Activated CD4-positive, alpha-beta T cell treated with anti-CD3 and anti-CD28 coated beads, Interleukin-2, amount 50 U/mL, for 1 hour (primary cell): ENCODE measurements at regions not wholly inside any gene's neighbourhood (a gene's known extent, or its start where the extent isn't known, plus 50 kb on each side); places are given as distances from the start of the nearest gene placed in this dataset.

ENCODE experiments used
- DNase-seq: peaks from one replicate; pipeline ENCODE4 v3.0.0-alpha.2; 2020

DNA sequence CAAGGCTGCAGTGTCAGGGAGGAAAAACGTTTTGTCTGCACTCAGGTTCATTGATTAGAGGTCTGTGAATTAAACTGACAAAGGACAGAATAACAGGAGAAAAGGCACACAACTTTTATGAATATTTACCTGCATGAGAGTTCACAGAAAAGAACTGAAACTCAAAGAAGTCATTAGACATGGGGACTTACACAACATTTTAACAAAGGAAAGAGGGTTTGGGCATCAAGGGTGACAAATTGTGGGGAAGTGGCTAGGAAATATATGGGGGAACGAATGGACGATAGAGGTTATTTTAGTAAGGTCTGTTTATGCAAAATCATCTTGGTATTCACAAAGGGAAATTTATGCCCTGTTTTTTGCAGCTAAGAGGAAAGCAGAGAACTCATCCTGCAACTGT is 65.6 kb upstream of the C15orf39 start:
- DNase-seq = no peak

DNA sequence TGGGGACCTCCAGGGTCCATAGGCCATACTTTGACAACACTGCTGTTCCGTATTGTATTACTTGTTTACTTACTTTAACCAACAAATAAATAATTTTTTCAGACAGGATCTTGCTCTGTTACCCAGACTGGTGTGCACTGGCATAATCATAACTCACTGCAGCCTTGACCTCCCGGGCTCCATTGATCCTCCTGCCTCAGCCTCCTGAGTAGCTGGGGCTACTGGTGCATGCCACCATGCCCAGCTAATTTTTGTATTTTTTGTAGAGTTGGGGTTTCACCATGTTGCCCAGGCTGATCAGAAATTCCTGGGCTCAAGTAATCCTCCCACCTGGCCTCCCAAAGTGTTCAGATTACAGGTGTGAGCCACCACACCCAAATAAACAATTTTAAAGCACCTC is 64.9 kb upstream of the C15orf39 start:
- DNase-seq = no peak

DNA sequence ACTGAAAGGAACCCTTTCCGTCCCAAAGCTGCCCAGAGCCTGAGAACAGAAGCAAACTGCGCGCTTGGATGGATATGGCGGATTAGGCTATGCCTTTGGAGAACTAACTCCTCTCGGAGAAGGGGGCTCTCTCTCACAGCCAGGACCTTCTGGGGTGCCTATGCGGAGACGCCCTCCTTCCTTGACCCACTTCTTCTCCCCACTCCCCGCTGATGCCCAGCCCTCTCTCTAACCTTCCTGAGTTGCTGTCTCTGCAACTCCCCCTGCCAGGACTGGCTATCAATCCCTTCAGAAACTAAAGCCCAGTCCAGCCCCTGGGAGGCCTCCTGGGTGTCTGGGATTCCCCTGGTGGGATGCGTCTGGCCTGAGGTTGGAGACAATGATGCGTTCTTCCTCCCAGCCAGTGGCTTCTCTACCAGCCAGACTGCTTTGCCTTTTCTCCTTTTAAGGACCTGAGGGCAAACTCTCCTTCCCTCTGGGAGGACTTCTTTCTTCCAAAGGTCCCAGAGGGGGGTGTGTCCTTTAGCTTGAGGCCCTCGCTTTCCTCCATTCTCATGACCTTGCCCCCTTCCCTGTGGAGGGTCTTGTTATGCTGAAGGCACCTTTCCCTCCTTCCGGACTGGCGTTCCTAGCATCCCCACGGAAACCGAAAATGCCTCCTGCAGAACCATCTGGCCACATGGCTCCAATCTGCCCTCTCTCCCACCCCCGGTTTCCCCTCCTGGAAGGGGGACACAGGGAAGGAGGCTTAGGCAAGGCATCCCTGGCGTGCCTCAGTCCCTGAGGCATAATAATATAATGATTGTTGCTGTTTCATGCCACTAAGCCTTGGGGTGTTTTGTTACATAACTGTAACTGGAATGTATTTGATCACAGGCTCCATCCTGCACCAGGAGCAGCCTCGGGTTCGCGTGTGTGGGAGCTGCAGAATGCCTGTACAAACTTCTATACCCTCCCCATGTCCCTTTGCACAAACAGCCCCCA is 63.4 kb upstream of the C15orf39 start:
- DNase-seq = no peak

DNA sequence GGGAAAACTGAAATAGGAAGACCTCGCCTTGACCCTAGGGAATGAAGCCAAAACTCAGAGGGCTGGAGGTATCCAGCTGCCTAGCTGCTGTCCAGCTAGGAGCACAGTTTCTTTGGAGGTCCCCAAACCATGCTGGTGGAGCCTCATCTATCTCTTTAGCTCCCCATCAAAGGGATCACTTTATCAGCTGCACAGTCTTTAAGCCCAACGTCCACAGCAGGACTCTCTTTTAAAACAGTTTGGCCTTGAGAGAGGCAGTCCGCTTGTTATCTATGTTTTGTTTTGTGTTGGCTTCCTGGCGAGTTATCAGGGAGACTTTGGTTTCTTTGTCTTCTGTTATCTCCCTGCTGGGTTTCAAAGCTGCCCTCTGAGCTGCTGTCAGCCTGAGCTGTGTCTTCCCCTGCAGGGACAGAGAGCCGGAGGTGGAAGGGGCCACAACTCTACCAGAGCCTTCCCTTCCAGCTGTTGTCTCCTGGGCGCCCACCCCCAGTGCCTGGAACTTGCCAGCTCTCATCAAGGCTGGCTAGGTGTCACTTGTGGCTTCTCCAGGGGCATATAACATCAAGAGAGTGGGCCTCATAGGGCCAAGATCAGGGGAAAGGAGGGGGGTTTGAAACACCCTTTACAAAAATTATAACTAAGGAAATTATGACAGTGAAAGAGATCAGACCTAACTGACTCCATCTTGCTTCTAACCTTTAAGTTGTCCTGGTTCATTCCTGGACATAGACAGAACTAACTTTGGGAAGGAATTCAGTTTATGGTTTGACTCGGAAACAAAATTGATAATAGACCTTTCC is 61.4 kb upstream of the C15orf39 start:
- DNase-seq = no peak

DNA sequence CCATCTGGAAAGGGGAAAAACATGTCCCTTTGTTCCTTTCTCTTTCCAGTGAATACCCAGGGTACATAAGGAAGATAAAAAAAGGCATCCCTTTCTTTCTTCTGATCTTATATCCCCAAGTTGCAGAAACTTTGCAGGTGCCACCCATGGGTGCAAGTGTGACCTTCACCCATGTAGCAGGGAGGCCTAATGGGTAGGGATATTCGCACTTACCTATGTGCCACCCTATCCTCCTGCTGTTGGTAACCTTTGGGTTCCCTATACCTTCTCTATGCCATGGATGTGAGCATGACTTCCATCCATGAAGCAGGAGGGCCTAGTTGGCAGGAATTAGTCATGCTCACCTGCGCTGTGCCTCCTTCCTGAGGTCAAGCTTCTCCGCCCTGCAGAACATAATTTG is 59.2 kb upstream of the C15orf39 start:
- DNase-seq = no peak

DNA sequence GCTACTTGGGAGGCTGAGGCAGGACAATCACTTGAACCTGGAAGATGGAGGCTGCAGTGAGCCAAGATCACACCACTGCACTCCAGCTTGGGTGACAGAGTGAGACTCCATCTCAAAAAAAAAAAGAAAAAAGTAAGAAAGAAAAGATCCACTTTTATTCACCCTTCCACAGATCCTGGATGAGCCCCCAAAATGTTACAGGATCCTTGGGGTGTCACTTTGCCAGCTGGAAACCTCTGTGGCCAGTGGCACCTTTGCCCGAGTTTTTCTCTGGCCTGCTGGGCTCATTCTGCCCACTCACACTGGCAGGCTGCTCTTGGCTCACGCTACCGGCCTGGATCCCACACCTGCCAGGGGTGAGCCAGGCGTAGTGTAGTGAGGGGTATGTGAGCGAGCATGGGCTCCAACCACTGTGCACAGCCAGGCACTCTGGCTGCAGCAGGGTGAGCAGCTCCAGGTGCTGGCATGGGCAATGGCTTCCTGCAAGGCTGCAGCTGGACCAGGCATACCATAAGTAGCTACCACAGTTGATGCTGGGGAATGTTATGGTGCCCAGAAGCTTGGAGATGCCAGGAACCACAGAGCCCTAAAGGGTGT is 57.8 kb upstream of the C15orf39 start:
- no peak for DNase-seq

DNA sequence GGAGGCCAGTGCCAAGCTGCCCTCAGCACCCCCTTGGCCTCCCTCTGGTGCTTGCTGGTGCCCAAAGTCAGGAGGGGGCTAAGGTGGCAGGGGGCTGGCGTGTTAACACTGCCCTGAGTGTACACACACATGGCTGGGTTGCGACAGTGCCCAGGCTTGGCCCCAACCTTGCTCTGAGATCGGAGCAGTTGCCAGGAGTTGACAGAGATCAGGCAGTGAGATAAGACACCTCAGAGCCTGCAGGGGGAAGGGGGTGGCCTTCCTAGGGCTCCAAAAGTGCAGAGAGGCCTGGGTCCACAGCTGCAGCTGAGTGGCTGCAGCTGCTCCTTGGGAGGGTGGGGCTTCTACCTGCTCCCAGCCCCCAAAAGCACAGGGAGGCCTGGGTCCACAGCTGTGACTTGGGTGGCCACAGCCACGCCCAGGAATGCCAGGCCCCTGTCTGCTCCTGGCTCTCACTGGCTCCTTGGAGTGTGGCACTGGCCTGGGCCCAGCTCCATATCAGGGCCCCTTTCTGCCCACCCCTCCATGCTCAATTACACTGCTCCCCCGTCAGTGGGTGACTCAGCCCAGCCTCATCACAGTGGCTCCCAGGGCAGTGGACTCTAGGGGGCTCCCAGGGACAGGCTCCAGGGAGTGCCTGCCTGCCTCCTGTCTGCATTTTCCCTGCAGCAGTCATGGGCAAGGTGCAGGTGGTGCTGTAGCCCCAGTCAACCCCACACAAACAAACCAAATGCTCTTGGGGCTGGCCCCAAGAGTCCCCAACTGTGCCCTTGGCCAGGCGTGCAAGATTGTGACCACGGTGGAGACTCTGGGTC is 56.4 kb upstream of the C15orf39 start:
- no peak for DNase-seq

DNA sequence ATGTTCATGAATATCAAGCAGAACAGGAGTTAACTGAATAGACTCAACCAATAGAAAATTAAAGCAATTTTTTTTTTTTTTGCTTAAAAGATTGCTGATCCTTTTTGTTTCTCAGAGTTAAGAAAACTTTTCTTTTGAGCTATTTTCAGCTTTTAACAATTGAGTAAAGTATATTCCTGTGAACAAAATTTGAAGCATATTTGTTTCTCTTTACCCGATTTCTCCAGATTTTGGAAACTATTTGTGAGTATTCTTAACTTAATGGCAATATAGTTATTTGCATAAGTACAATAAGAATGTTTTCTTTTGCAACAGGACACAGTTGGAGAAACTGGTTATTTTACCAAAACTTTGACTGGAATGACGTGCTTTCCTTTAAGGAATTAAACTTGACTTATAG is 53.4 kb upstream of the C15orf39 start:
- no peak for DNase-seq

DNA sequence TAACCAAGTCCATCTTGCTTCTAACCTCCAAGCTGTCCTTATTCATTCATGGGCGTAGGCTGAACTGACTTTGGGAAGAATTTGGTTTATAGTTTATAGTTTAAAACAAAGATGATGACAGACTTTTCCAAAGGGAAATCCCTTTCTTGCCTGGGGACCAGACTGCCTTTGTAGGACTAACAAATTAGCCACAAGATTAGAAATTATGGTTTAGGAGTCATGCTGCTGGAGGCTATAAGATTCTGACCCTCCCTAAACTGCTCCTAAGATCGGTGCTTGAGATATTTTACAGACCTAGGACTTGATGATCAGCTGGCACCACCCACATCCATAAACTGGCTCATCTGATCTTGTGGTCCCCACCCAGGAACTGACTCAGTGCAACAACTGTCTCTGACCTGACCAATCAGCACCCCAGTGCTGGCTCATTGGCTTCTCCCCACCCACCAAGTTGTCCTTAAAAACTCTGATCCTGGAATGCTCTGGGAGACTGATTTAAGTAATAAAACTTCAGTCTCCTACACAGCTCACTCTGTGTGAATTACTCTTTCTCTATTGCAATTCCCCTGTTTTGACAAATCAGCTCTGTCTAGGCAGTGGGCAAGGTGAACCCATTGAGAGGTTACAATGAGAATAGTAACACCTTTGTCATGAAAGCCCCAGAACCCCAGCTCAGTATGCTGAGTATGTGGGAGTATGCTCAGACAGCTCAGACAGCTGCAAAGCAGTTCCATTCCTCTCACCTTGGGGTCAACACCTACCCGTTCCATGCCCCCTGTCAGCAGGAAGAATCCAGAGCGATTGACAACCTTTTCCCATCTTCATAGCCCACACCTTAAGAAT is 51.6 kb upstream of the C15orf39 start:
- no peak for DNase-seq

DNA sequence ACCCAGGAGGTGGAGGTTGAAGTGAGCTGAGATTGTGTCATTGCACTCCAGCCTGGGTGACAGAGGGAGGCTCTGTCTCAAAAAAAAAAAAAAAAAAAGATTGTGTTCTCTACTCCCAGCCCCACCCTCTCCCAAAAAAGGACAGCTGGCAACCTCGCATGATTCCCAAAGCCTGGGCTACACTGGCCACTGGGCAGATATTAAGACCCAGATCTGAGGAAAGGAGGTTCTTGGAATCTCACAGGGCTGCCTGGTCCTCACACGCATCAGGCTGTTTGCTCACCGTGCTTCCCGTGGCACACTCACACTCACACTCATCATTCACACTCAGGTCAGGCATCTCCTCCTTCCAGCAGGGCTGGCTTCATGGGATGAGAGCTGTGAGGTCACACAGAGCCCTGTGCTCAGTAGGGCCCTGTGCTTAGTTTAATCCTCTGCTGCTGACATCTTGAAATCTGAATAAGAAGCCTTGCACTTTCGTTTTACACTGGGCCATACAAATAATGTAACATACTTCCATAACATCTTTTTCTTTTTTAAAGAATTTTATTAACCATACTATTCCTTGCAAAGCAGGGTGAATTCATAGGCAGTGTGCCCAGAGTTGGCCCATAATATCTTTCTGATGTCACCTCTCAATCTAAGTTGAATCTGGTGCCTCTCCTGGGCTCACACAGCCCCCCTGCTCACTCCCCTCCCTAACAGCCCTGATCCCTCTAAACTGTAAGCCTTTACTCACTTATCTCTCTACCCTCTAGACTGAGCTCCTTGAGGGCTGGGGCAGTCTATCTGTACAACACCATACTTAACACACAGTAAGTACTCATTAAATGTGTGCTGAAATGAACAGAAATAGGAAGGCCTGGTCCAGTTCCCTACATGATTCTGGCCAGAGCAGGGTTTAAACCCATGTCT is 50.2 kb upstream of the C15orf39 start:
- no peak for DNase-seq
